Uterus (tissue), 2 donors: ENCODE measurements at regions not wholly inside any gene's neighbourhood (a gene's known extent, or its start where the extent isn't known, plus 50 kb on each side); places are given as distances from the start of the nearest gene placed in this dataset.

Experiments
- CTCF ChIP-seq, 4 experiments: fragments of 200-600 bp in 2 of 4; fragments of 450-650 bp in 2 of 4; sonication (generic) in 2 of 4; IDR thresholded peaks; one replicate each; pipeline ENCODE4 v1.5.1; 2016 to 2019; ENCODE audit warnings: antibody characterized with exemption in 4 of 4, mild to moderate bottlenecking in 2 of 4, moderate library complexity in 1 of 4
- POLR2A ChIP-seq, 2 donors: fragments of 450-650 bp; IDR thresholded peaks; one replicate each; pipeline ENCODE4 v1.6.1; 2016; ENCODE audit warnings: antibody characterized with exemption in 2 of 2, mild to moderate bottlenecking in 1 of 2, moderate library complexity in 1 of 2

GRCh38 chr2:235328991-235329390, 164.9 kb upstream of the AGAP1 start:
- TF ChIP-seq POLR2A (IDR thresholded peaks at IDR 0.05) (no peak), CTCF (IDR thresholded peaks at IDR 0.05) (no peak)
